Transverse colon (tissue), 4 donors: ENCODE measurements at regions not wholly inside any gene's neighbourhood (a gene's known extent, or its start where the extent isn't known, plus 50 kb on each side); places are given as distances from the start of the nearest gene placed in this dataset.

Source experiments
- POLR2AphosphoS5 ChIP-seq, 3 donors: sonication (generic); formaldehyde crosslinking; IDR thresholded peaks; one replicate each; pipeline ENCODE4 v1.6.1; 2016; ENCODE audit warnings: antibody characterized with exemption in 3 of 3
- TF ChIP-seq, protein P1 (sequence below), 5 experiments: fragments of 200-600 bp in 3 of 5; fragments of 450-650 bp in 2 of 5; sonication (generic) in 3 of 5; IDR thresholded peaks; 1 replicate in 2 of 5; 2 replicates in 3 of 5; pipeline ENCODE4 v1.5.1; 2016 to 2017; ENCODE audit warnings: antibody characterized with exemption in 5 of 5, inconsistent platforms in 3 of 5, mild to moderate bottlenecking in 2 of 5, moderate library complexity in 1 of 5

- TF ChIP-seq, protein P1, sequence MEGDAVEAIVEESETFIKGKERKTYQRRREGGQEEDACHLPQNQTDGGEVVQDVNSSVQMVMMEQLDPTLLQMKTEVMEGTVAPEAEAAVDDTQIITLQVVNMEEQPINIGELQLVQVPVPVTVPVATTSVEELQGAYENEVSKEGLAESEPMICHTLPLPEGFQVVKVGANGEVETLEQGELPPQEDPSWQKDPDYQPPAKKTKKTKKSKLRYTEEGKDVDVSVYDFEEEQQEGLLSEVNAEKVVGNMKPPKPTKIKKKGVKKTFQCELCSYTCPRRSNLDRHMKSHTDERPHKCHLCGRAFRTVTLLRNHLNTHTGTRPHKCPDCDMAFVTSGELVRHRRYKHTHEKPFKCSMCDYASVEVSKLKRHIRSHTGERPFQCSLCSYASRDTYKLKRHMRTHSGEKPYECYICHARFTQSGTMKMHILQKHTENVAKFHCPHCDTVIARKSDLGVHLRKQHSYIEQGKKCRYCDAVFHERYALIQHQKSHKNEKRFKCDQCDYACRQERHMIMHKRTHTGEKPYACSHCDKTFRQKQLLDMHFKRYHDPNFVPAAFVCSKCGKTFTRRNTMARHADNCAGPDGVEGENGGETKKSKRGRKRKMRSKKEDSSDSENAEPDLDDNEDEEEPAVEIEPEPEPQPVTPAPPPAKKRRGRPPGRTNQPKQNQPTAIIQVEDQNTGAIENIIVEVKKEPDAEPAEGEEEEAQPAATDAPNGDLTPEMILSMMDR (IDR thresholded peaks at IDR 0.05): no peak
- TF ChIP-seq POLR2AphosphoS5 (IDR thresholded peaks at IDR 0.05): no peak
These were observed 132.1 kb upstream of the ZNF184 start for GRCh38 chr6:27604986-27605385.
